NCI-H2227 (cell line): ENCODE measurements at regions not wholly inside any gene's neighbourhood (a gene's known extent, or its start where the extent isn't known, plus 50 kb on each side); places are given as distances from the start of the nearest gene placed in this dataset.

Experiments
- DNase-seq: peaks from one replicate; lab custom pipeline; 2025; ENCODE audit not compliant: unreplicated experiment; lab: John Stamatoyannopoulos, UW

- no peak for DNase-seq
Observed at GRCh38 chr9:11871852-11872251, 821.3 kb upstream of the TYRP1 start.

- no peak for DNase-seq
Observed at GRCh38 chr9:11872471-11872870, 820.7 kb upstream of the TYRP1 start.

GRCh38 chr9:11874414-11874813 lies 818.8 kb upstream of the TYRP1 start:
- DNase-seq, result no peak

GRCh38 chr9:11892401-11892800 lies 800.8 kb upstream of the TYRP1 start:
- no peak for DNase-seq

- DNase-seq, result no peak
Observed at GRCh38 chr9:11893331-11893730, 799.9 kb upstream of the TYRP1 start.

GRCh38 chr9:11894136-11894535 lies 799.0 kb upstream of the TYRP1 start:
- no peak for DNase-seq

- DNase-seq, result no peak
Observed at GRCh38 chr9:11902610-11903009, 790.6 kb upstream of the TYRP1 start.

GRCh38 chr9:11915699-11916098 lies 777.5 kb upstream of the TYRP1 start:
- DNase-seq, result no peak

- DNase-seq, result no peak
Observed at GRCh38 chr9:11928871-11929321, 764.3 kb upstream of the TYRP1 start.

GRCh38 chr9:11931109-11931508 lies 762.1 kb upstream of the TYRP1 start:
- no peak for DNase-seq

- DNase-seq, result no peak
Observed at GRCh38 chr9:11931751-11932150, 761.4 kb upstream of the TYRP1 start.

GRCh38 chr9:11933926-11934325 lies 759.3 kb upstream of the TYRP1 start:
- no peak for DNase-seq

GRCh38 chr9:11946531-11946930 lies 746.7 kb upstream of the TYRP1 start:
- no peak for DNase-seq

GRCh38 chr9:11962327-11962726 lies 730.9 kb upstream of the TYRP1 start:
- no peak for DNase-seq

- DNase-seq, result no peak
Observed at GRCh38 chr9:11966786-11967185, 726.4 kb upstream of the TYRP1 start.

GRCh38 chr9:11968631-11969030 lies 724.6 kb upstream of the TYRP1 start:
- DNase-seq, result no peak

GRCh38 chr9:11973011-11973410 lies 720.2 kb upstream of the TYRP1 start:
- DNase-seq, result no peak

- DNase-seq, result no peak
Observed at GRCh38 chr9:11973511-11973910, 719.7 kb upstream of the TYRP1 start.

GRCh38 chr9:11992866-11993265 lies 700.3 kb upstream of the TYRP1 start:
- DNase-seq, result no peak

GRCh38 chr9:12014488-12014887 lies 678.7 kb upstream of the TYRP1 start:
- DNase-seq, result no peak

GRCh38 chr9:12054235-12054634 lies 639.0 kb upstream of the TYRP1 start:
- no peak for DNase-seq

- DNase-seq, result no peak
Observed at GRCh38 chr9:12056874-12057273, 636.3 kb upstream of the TYRP1 start.

- DNase-seq, result no peak
Observed at GRCh38 chr9:12060067-12060466, 633.1 kb upstream of the TYRP1 start.

GRCh38 chr9:12060811-12061210 lies 632.4 kb upstream of the TYRP1 start:
- DNase-seq, result no peak
